ENCODE measurements at regions not wholly inside any gene's neighbourhood (a gene's known extent, or its start where the extent isn't known, plus 50 kb on each side); places are given as distances from the start of the nearest gene placed in this dataset.

DNA sequence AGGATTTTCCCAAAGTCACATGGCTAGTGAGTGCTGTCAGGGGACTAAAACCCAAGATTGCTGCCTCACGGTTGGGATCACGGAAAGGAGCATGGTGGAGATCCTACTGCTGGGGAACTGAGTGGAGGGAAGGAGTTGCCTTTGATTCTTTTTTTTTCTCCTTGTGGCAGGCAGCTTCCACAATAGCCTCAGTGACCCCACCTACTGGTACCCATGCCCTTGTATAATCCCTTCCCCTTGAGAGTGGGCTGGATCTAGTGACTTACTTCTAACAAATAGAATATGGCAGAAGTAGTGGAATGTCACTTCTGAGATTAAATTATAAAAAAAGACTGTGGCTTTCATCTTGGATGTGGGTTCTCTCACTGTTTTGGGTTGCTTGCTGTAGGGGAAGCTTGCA, 135.7 kb downstream of the DICER1 start:
- TF ChIP-seq CTCF (IDR thresholded peaks at IDR 0.05; ENCODE audit: low read depth, low read length, poor library complexity, severe bottlenecking) (peak; percentile 52), EZH2phosphoT487 (IDR thresholded peaks at IDR 0.05; ENCODE audit: borderline replicate concordance, low read length) (no peak)

All from DOHH2 (cell line).